ENCODE measurements at regions not wholly inside any gene's neighbourhood (a gene's known extent, or its start where the extent isn't known, plus 50 kb on each side); places are given as distances from the start of the nearest gene placed in this dataset.
A peak's percentile ranks its signal among the peaks of the same experiment; 100 is the strongest.
"Not testable (repeated sequence)": the region's sequence is repeated elsewhere in the genome, so short reads cannot be mapped to it uniquely, and the experiment has no call there.

GRCh38 chr2:67579216-67579615 is 182.1 kb downstream of the ETAA1 start:
- H3K4me1 ChIP-seq (ENCODE audit: low read length) = peaks cover 3% of the 10 kb centered on the region
- no peak overlapping the region for H3K4me3 ChIP-seq (ENCODE audit: low read length)
- no peaks in the 10 kb centered on the region for H3K9me2 ChIP-seq (replicated peaks; ENCODE audit: insufficient read depth, low read length)
- no peaks in the 10 kb centered on the region for H3K27me3 ChIP-seq (ENCODE audit: low read length)
- DNase-seq = no peak
- no peaks in the 10 kb centered on the region for H3K79me2 ChIP-seq (ENCODE audit: low read length)
- no peaks in the 10 kb centered on the region for H4K20me1 ChIP-seq (ENCODE audit: insufficient read depth, low read depth, low read length)
- H3K9ac ChIP-seq (ENCODE audit: low read length) = no peak overlapping the region
- H2AFZ ChIP-seq (ENCODE audit: low read length) = no peak overlapping the region
- no peaks in the 10 kb centered on the region for H3K9me3 ChIP-seq (ENCODE audit: low read length)
- H3K27ac ChIP-seq (ENCODE audit: low read length) = no peak overlapping the region
- H3K4me2 ChIP-seq (ENCODE audit: low read depth, low read length, poor library complexity, severe bottlenecking) = no peak overlapping the region
- H3K36me3 ChIP-seq (ENCODE audit: insufficient read depth, low read length) = no peaks in the 10 kb centered on the region

- no peak overlapping the region for H3K27ac ChIP-seq (ENCODE audit: low read length)
- no peak overlapping the region for H3K4me2 ChIP-seq (ENCODE audit: low read depth, low read length, poor library complexity, severe bottlenecking)
- H3K4me3 ChIP-seq (ENCODE audit: low read length) = no peak overlapping the region
- H3K9ac ChIP-seq (ENCODE audit: low read length) = no peak overlapping the region
- H3K4me1 ChIP-seq (ENCODE audit: low read length) = no peaks in the 10 kb centered on the region
- H3K79me2 ChIP-seq (ENCODE audit: low read length) = no peaks in the 10 kb centered on the region
- DNase-seq = no peak
- no peak overlapping the region for H2AFZ ChIP-seq (ENCODE audit: low read length)
- no peaks in the 10 kb centered on the region for H3K27me3 ChIP-seq (ENCODE audit: low read length)
- no peaks in the 10 kb centered on the region for H3K9me3 ChIP-seq (ENCODE audit: low read length)
- H4K20me1 ChIP-seq (ENCODE audit: insufficient read depth, low read depth, low read length) = no peaks in the 10 kb centered on the region
- no peaks in the 10 kb centered on the region for H3K9me2 ChIP-seq (replicated peaks; ENCODE audit: insufficient read depth, low read length)
- H3K36me3 ChIP-seq (ENCODE audit: insufficient read depth, low read length) = no peaks in the 10 kb centered on the region
Observed at GRCh38 chr2:67579806-67580205, 182.7 kb downstream of the ETAA1 start.

GRCh38 chr2:67581751-67582150 is 184.6 kb downstream of the ETAA1 start:
- Histone ChIP-seq H3K9ac (ENCODE audit: low read length) (no peak overlapping the region), H4K20me1 (ENCODE audit: insufficient read depth, low read depth, low read length) (no peaks in the 10 kb centered on the region), H3K79me2 (ENCODE audit: low read length) (no peaks in the 10 kb centered on the region), H3K27me3 (ENCODE audit: low read length) (no peaks in the 10 kb centered on the region), H3K4me3 (ENCODE audit: low read length) (no peak overlapping the region), H3K4me1 (ENCODE audit: low read length) (no peaks in the 10 kb centered on the region), H3K9me3 (ENCODE audit: low read length) (0 out of 2 replicates have a peak, but pooled peaks cover 2% of the 10 kb centered on the region), H3K9me2 (replicated peaks; ENCODE audit: insufficient read depth, low read length) (no peaks in the 10 kb centered on the region), H3K36me3 (ENCODE audit: insufficient read depth, low read length) (no peaks in the 10 kb centered on the region), H2AFZ (ENCODE audit: low read length) (no peak overlapping the region), H3K27ac (ENCODE audit: low read length) (no peak overlapping the region), H3K4me2 (ENCODE audit: low read depth, low read length, poor library complexity, severe bottlenecking) (no peak overlapping the region)
- DNase-seq = peak; percentile 78

GRCh38 chr2:67583185-67583584 is 186.1 kb downstream of the ETAA1 start:
- H3K9me3 ChIP-seq (ENCODE audit: low read length) = 0 out of 2 replicates have a peak, but pooled peaks cover 2% of the 10 kb centered on the region
- H3K4me3 ChIP-seq (ENCODE audit: low read length) = no peak overlapping the region
- DNase-seq = no peak
- no peak overlapping the region for H3K9ac ChIP-seq (ENCODE audit: low read length)
- no peaks in the 10 kb centered on the region for H3K36me3 ChIP-seq (ENCODE audit: insufficient read depth, low read length)
- no peaks in the 10 kb centered on the region for H3K79me2 ChIP-seq (ENCODE audit: low read length)
- no peak overlapping the region for H3K4me2 ChIP-seq (ENCODE audit: low read depth, low read length, poor library complexity, severe bottlenecking)
- no peaks in the 10 kb centered on the region for H3K4me1 ChIP-seq (ENCODE audit: low read length)
- no peak overlapping the region for H2AFZ ChIP-seq (ENCODE audit: low read length)
- H3K9me2 ChIP-seq (replicated peaks; ENCODE audit: insufficient read depth, low read length) = no peaks in the 10 kb centered on the region
- H3K27ac ChIP-seq (ENCODE audit: low read length) = no peak overlapping the region
- no peaks in the 10 kb centered on the region for H4K20me1 ChIP-seq (ENCODE audit: insufficient read depth, low read depth, low read length)
- no peaks in the 10 kb centered on the region for H3K27me3 ChIP-seq (ENCODE audit: low read length)

- no peaks in the 10 kb centered on the region for H3K36me3 ChIP-seq (ENCODE audit: insufficient read depth, low read length)
- peak; percentile 64 for DNase-seq
Observed at GRCh38 chr2:67585400-67585799, 188.3 kb downstream of the ETAA1 start.

GRCh38 chr2:67589121-67589520 is 192.0 kb downstream of the ETAA1 start:
- H3K27ac ChIP-seq (ENCODE audit: low read length); H3K4me2 ChIP-seq (ENCODE audit: low read depth, low read length, poor library complexity, severe bottlenecking); H4K20me1 ChIP-seq (ENCODE audit: insufficient read depth, low read depth, low read length): not testable (repeated sequence)

More at GRCh38 chr2:67585400-67585799, 188.3 kb downstream of the ETAA1 start:
- H3K27ac ChIP-seq (ENCODE audit: low read length) = no peak overlapping the region
- no peak overlapping the region for H2AFZ ChIP-seq (ENCODE audit: low read length)
- no peaks in the 10 kb centered on the region for H3K4me1 ChIP-seq (ENCODE audit: low read length)
- no peaks in the 10 kb centered on the region for H3K9me2 ChIP-seq (replicated peaks; ENCODE audit: insufficient read depth, low read length)
- H3K27me3 ChIP-seq (ENCODE audit: low read length) = no peaks in the 10 kb centered on the region
- H4K20me1 ChIP-seq (ENCODE audit: insufficient read depth, low read depth, low read length) = no peaks in the 10 kb centered on the region
- no peak overlapping the region for H3K4me2 ChIP-seq (ENCODE audit: low read depth, low read length, poor library complexity, severe bottlenecking)
- no peaks in the 10 kb centered on the region for H3K79me2 ChIP-seq (ENCODE audit: low read length)
- no peak overlapping the region for H3K4me3 ChIP-seq (ENCODE audit: low read length)
- H3K9me3 ChIP-seq (ENCODE audit: low read length) = 0 out of 2 replicates have a peak, but pooled peaks cover 2% of the 10 kb centered on the region
- H3K9ac ChIP-seq (ENCODE audit: low read length) = no peak overlapping the region

GRCh38 chr2:67594522-67594921 is 197.4 kb downstream of the ETAA1 start:
- H3K4me2 ChIP-seq (ENCODE audit: low read depth, low read length, poor library complexity, severe bottlenecking); H3K27me3 ChIP-seq (ENCODE audit: low read length); H3K27ac ChIP-seq (ENCODE audit: low read length); H3K9ac ChIP-seq (ENCODE audit: low read length); DNase-seq; H3K79me2 ChIP-seq (ENCODE audit: low read length); H3K36me3 ChIP-seq (ENCODE audit: insufficient read depth, low read length); H4K20me1 ChIP-seq (ENCODE audit: insufficient read depth, low read depth, low read length); H3K9me3 ChIP-seq (ENCODE audit: low read length); H3K9me2 ChIP-seq (replicated peaks; ENCODE audit: insufficient read depth, low read length); H2AFZ ChIP-seq (ENCODE audit: low read length); H3K4me3 ChIP-seq (ENCODE audit: low read length); H3K4me1 ChIP-seq (ENCODE audit: low read length): not testable (repeated sequence)

More at GRCh38 chr2:67589121-67589520, 192.0 kb downstream of the ETAA1 start:
- not testable (repeated sequence) for H2AFZ ChIP-seq (ENCODE audit: low read length); DNase-seq; H3K79me2 ChIP-seq (ENCODE audit: low read length); H3K36me3 ChIP-seq (ENCODE audit: insufficient read depth, low read length); H3K4me1 ChIP-seq (ENCODE audit: low read length); H3K4me3 ChIP-seq (ENCODE audit: low read length); H3K9ac ChIP-seq (ENCODE audit: low read length); H3K9me3 ChIP-seq (ENCODE audit: low read length); H3K27me3 ChIP-seq (ENCODE audit: low read length); H3K9me2 ChIP-seq (replicated peaks; ENCODE audit: insufficient read depth, low read length)

GRCh38 chr2:67596871-67597270 is 199.7 kb downstream of the ETAA1 start:
- H3K9ac ChIP-seq (ENCODE audit: low read length) = no peak overlapping the region
- no peaks in the 10 kb centered on the region for H3K27me3 ChIP-seq (ENCODE audit: low read length)
- no peaks in the 10 kb centered on the region for H3K9me2 ChIP-seq (replicated peaks; ENCODE audit: insufficient read depth, low read length)
- DNase-seq = no peak
- no peak overlapping the region for H2AFZ ChIP-seq (ENCODE audit: low read length)
- 0 out of 2 replicates have a peak, but pooled peaks cover 2% of the 10 kb centered on the region for H3K4me1 ChIP-seq (ENCODE audit: low read length)
- H3K36me3 ChIP-seq (ENCODE audit: insufficient read depth, low read length) = no peaks in the 10 kb centered on the region
- H3K9me3 ChIP-seq (ENCODE audit: low read length) = peaks cover 3% of the 10 kb centered on the region; the same call in 1 of the 2 replicates
- no peak overlapping the region for H3K4me2 ChIP-seq (ENCODE audit: low read depth, low read length, poor library complexity, severe bottlenecking)
- no peaks in the 10 kb centered on the region for H4K20me1 ChIP-seq (ENCODE audit: insufficient read depth, low read depth, low read length)
- no peak overlapping the region for H3K4me3 ChIP-seq (ENCODE audit: low read length)
- H3K79me2 ChIP-seq (ENCODE audit: low read length) = no peaks in the 10 kb centered on the region
- no peak overlapping the region for H3K27ac ChIP-seq (ENCODE audit: low read length)

- 0 out of 2 replicates have a peak, but pooled peaks cover 2% of the 10 kb centered on the region for H3K4me1 ChIP-seq (ENCODE audit: low read length)
- no peaks in the 10 kb centered on the region for H3K36me3 ChIP-seq (ENCODE audit: insufficient read depth, low read length)
- DNase-seq = no peak
- no peaks in the 10 kb centered on the region for H4K20me1 ChIP-seq (ENCODE audit: insufficient read depth, low read depth, low read length)
- H3K9me3 ChIP-seq (ENCODE audit: low read length) = peaks cover 3% of the 10 kb centered on the region; the same call in 1 of the 2 replicates
- no peak overlapping the region for H2AFZ ChIP-seq (ENCODE audit: low read length)
- H3K4me2 ChIP-seq (ENCODE audit: low read depth, low read length, poor library complexity, severe bottlenecking) = no peak overlapping the region
- H3K9ac ChIP-seq (ENCODE audit: low read length) = no peak overlapping the region
- H3K79me2 ChIP-seq (ENCODE audit: low read length) = no peaks in the 10 kb centered on the region
- no peaks in the 10 kb centered on the region for H3K27me3 ChIP-seq (ENCODE audit: low read length)
- no peaks in the 10 kb centered on the region; the same call in 1 of the 2 replicates for H3K9me2 ChIP-seq (replicated peaks; ENCODE audit: insufficient read depth, low read length)
- H3K4me3 ChIP-seq (ENCODE audit: low read length) = no peak overlapping the region
- no peak overlapping the region for H3K27ac ChIP-seq (ENCODE audit: low read length)
Observed at GRCh38 chr2:67599561-67599960, 202.4 kb downstream of the ETAA1 start.

Measured in Karpas-422 (cell line).